GM12892 (cell line): ENCODE measurements at regions not wholly inside any gene's neighbourhood (a gene's known extent, or its start where the extent isn't known, plus 50 kb on each side); places are given as distances from the start of the nearest gene placed in this dataset.

Experiments
- DNase-seq: peaks from one replicate; pipeline ENCODE4 v3.0.0; 2011; ENCODE audit not compliant: insufficient read length
- FAIRE-seq: peaks from 2 replicates; lab custom pipeline; 2011; peaks lifted over from hg19 to GRCh38; lab: Jason Lieb, UNC
- POLR2A ChIP-seq: IDR thresholded peaks from 2 replicates; pipeline ENCODE4 v1.6.1; 2011; ENCODE audit warnings: low read depth, low read length, control low read depth
- POLR2AphosphoS5 ChIP-seq: IDR thresholded peaks from 2 replicates; pipeline ENCODE4 v1.6.1; 2011; ENCODE audit warnings: low read depth, low read length, control low read depth
- TAF1 ChIP-seq: IDR thresholded peaks from 2 replicates; pipeline ENCODE4 v1.6.1; 2011; ENCODE audit warnings: low read depth, mild to moderate bottlenecking, control low read depth, low read length, borderline replicate concordance

GRCh38 chr2:19826874-19827273 is 74.9 kb downstream of the TTC32 start:
- DNase-seq: no peak
- no peak for FAIRE-seq
- TF ChIP-seq TAF1: no peak
- no peak for TF ChIP-seq POLR2AphosphoS5
- TF ChIP-seq POLR2A: no peak

- no peak for TF ChIP-seq POLR2AphosphoS5
- no peak for FAIRE-seq
- DNase-seq: no peak
These were observed 78.3 kb downstream of the TTC32 start for GRCh38 chr2:19823507-19823906.

GRCh38 chr2:19819097-19820065 is 82.4 kb downstream of the TTC32 start:
- no peak for DNase-seq
- TF ChIP-seq POLR2AphosphoS5 (no peak), TAF1 (no peak), POLR2A (no peak)
- no peak for FAIRE-seq

- FAIRE-seq: no peak
- DNase-seq: no peak
- TF ChIP-seq POLR2AphosphoS5: no peak
- TF ChIP-seq TAF1: no peak
These were observed 83.2 kb downstream of the TTC32 start for GRCh38 chr2:19818543-19818942.

GRCh38 chr2:19818039-19818438 is 83.7 kb downstream of the TTC32 start:
- TF ChIP-seq TAF1: no peak
- no peak for TF ChIP-seq POLR2AphosphoS5
- TF ChIP-seq POLR2A: no peak
- no peak for DNase-seq
- FAIRE-seq: no peak

- TF ChIP-seq TAF1 (no peak), POLR2A (no peak), POLR2AphosphoS5 (no peak)
- no peak for FAIRE-seq
- DNase-seq: no peak
These were observed 86.0 kb downstream of the TTC32 start for GRCh38 chr2:19815746-19816145.

GRCh38 chr2:19812166-19812565 is 89.6 kb downstream of the TTC32 start:
- no peak for FAIRE-seq
- DNase-seq: no peak
- no peak for TF ChIP-seq POLR2A
- no peak for TF ChIP-seq TAF1
- TF ChIP-seq POLR2AphosphoS5: no peak

- FAIRE-seq (no peak), DNase-seq (no peak)
- no peak for TF ChIP-seq POLR2AphosphoS5
- TF ChIP-seq POLR2A: no peak
- TF ChIP-seq TAF1: no peak
These were observed 90.6 kb downstream of the TTC32 start for GRCh38 chr2:19811186-19811585.

GRCh38 chr2:19810637-19811036 is 91.1 kb downstream of the TTC32 start:
- DNase-seq: no peak
- no peak for TF ChIP-seq POLR2AphosphoS5
- TF ChIP-seq TAF1: no peak
- TF ChIP-seq POLR2A: no peak
- FAIRE-seq: no peak

- FAIRE-seq (no peak), DNase-seq (no peak)
- TF ChIP-seq POLR2AphosphoS5 (no peak), POLR2A (no peak), TAF1 (no peak)
These were observed 91.6 kb downstream of the TTC32 start for GRCh38 chr2:19810148-19810547.

GRCh38 chr2:19809206-19809605 is 92.6 kb downstream of the TTC32 start:
- DNase-seq (no peak), FAIRE-seq (no peak)
- TF ChIP-seq TAF1: no peak
- no peak for TF ChIP-seq POLR2A
- TF ChIP-seq POLR2AphosphoS5: no peak

GRCh38 chr2:19807866-19808265 is 93.9 kb downstream of the TTC32 start:
- TF ChIP-seq POLR2A (no peak), TAF1 (no peak), POLR2AphosphoS5 (no peak)
- no peak for DNase-seq
- no peak for FAIRE-seq

- no peak for FAIRE-seq
- DNase-seq: no peak
These were observed 94.4 kb downstream of the TTC32 start for GRCh38 chr2:19807346-19807745.

More at GRCh38 chr2:19807346-19807745, 94.4 kb downstream of the TTC32 start:
- TF ChIP-seq POLR2AphosphoS5: no peak
- no peak for TF ChIP-seq TAF1
- TF ChIP-seq POLR2A: no peak
